ENCODE measurements at regions not wholly inside any gene's neighbourhood (a gene's known extent, or its start where the extent isn't known, plus 50 kb on each side); places are given as distances from the start of the nearest gene placed in this dataset.

- TF ChIP-seq POLR2A (IDR thresholded peaks at IDR 0.05) (no peak), EP300 (IDR thresholded peaks at IDR 0.05) (no peak)
- TF ChIP-seq, protein P1, sequence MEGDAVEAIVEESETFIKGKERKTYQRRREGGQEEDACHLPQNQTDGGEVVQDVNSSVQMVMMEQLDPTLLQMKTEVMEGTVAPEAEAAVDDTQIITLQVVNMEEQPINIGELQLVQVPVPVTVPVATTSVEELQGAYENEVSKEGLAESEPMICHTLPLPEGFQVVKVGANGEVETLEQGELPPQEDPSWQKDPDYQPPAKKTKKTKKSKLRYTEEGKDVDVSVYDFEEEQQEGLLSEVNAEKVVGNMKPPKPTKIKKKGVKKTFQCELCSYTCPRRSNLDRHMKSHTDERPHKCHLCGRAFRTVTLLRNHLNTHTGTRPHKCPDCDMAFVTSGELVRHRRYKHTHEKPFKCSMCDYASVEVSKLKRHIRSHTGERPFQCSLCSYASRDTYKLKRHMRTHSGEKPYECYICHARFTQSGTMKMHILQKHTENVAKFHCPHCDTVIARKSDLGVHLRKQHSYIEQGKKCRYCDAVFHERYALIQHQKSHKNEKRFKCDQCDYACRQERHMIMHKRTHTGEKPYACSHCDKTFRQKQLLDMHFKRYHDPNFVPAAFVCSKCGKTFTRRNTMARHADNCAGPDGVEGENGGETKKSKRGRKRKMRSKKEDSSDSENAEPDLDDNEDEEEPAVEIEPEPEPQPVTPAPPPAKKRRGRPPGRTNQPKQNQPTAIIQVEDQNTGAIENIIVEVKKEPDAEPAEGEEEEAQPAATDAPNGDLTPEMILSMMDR (IDR thresholded peaks at IDR 0.05), result no peak
Measured at GRCh38 chr19:30112666-30113065, 170.6 kb downstream of the URI1 start.

All from tibial nerve (tissue), 4 donors.